ENCODE measurements at regions not wholly inside any gene's neighbourhood (a gene's known extent, or its start where the extent isn't known, plus 50 kb on each side); places are given as distances from the start of the nearest gene placed in this dataset.

DNA sequence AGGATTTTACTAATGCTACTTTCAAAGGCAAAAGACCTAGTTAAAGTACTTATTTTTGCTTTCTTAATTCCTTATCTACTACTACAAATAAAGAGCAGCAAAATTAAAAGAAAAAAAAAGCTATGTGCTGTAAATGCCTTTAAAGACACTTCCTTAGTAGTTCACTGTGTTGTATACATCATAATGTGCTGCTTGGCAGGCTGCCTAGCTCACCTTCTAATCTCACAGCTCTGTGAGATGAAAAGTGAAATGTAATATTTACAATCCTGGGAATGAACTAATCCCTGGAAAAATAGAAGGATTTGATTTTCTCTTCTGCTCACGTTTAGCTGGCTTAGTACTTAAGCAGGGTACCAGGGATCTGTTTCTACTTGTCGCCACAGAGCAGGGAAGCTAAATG lies 184.4 kb upstream of the ALG10B start:
- no peak overlapping the region for H3K27ac ChIP-seq (ENCODE audit: low read depth in 2 of 2, low read length in 1 of 2)
- no peak overlapping the region for H3K4me2 ChIP-seq
- POLR2A ChIA-PET, result no interaction called here
- no peaks in the 10 kb centered on the region for H3K79me2 ChIP-seq (ENCODE audit: insufficient read depth)
- H3K4me3 ChIP-seq (ENCODE audit: low read depth in 2 of 2, low read length in 1 of 2), result no peak overlapping the region
- no peaks in the 10 kb centered on the region for H3K4me1 ChIP-seq (ENCODE audit: control insufficient read depth in 1 of 2, insufficient read depth in 2 of 2, low read depth in 1 of 2, low read length in 1 of 2)
- H3K9me2 ChIP-seq, result no peaks in the 10 kb centered on the region
- WGBS (ENCODE audit: low lambda C conversion rate), result 7% methylated on average over 2 of the region's 2 CpGs
- TF ChIP-seq RXRA (IDR thresholded peaks at IDR 0.05; ENCODE audit: borderline replicate concordance, low read depth) (no peak), SMC3 (IDR thresholded peaks at IDR 0.05; ENCODE audit: low read depth, low read length) (no peak), USF2 (IDR thresholded peaks at IDR 0.05; ENCODE audit: borderline replicate concordance, low read depth, low read length) (no peak), ELF1 (IDR thresholded peaks at IDR 0.05) (no peak), FOXJ3 (CRISPR knock-in tag; IDR thresholded peaks at IDR 0.05) (no peak), TAF1 (IDR thresholded peaks at IDR 0.05; ENCODE audit: borderline replicate concordance, low read depth, low read length) (no peak), GATA2 (CRISPR knock-in tag; IDR thresholded peaks at IDR 0.05) (no peak), RAD21 (IDR thresholded peaks at IDR 0.05; ENCODE audit: low read length) (no peak), CHD2 (IDR thresholded peaks at IDR 0.05; ENCODE audit: low read length, partially characterized antibody) (no peak), TEAD4 (IDR thresholded peaks at IDR 0.05; ENCODE audit: borderline replicate concordance, insufficient read depth) (no peak), EP300 (IDR thresholded peaks at IDR 0.05; ENCODE audit: borderline replicate concordance in 1 of 2, low read depth in 1 of 2, low read length in 1 of 2) (no peak), MXI1 (IDR thresholded peaks at IDR 0.05; ENCODE audit: low read depth, low read length) (no peak), TCF12 (IDR thresholded peaks at IDR 0.05) (no peak), SIN3A (IDR thresholded peaks at IDR 0.05; ENCODE audit: borderline replicate concordance, low read depth, low read length) (no peak), NFIC (IDR thresholded peaks at IDR 0.05; ENCODE audit: borderline replicate concordance) (no peak), YY1 (IDR thresholded peaks at IDR 0.05; ENCODE audit: low read depth) (no peak)
- TF ChIP-seq, protein P1, sequence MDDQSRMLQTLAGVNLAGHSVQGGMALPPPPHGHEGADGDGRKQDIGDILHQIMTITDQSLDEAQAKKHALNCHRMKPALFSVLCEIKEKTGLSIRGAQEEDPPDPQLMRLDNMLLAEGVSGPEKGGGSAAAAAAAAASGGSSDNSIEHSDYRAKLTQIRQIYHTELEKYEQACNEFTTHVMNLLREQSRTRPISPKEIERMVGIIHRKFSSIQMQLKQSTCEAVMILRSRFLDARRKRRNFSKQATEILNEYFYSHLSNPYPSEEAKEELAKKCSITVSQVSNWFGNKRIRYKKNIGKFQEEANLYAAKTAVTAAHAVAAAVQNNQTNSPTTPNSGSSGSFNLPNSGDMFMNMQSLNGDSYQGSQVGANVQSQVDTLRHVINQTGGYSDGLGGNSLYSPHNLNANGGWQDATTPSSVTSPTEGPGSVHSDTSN (IDR thresholded peaks at IDR 0.05), result no peak
- no peak for DNase-seq
- CTCF ChIA-PET, result no interaction called here
- H3F3A ChIP-seq (replicated peaks; ENCODE audit: insufficient read depth), result no peaks in the 10 kb centered on the region
- H4K20me1 ChIP-seq (ENCODE audit: insufficient read depth), result no peaks in the 10 kb centered on the region
- no peak overlapping the region for H3K9ac ChIP-seq
- no peaks in the 10 kb centered on the region for H3K36me3 ChIP-seq (replicated peaks in 1 of 2; ENCODE audit: control insufficient read depth in 1 of 2, insufficient read depth in 2 of 2, low read length in 1 of 2)
- no peaks in the 10 kb centered on the region for H3K9me3 ChIP-seq
- no peak overlapping the region for H2AFZ ChIP-seq (ENCODE audit: low read depth)
- peaks cover 29% of the 10 kb centered on the region; the same call in 1 of the 2 replicates for H3K27me3 ChIP-seq (ENCODE audit: insufficient read depth)

DNA sequence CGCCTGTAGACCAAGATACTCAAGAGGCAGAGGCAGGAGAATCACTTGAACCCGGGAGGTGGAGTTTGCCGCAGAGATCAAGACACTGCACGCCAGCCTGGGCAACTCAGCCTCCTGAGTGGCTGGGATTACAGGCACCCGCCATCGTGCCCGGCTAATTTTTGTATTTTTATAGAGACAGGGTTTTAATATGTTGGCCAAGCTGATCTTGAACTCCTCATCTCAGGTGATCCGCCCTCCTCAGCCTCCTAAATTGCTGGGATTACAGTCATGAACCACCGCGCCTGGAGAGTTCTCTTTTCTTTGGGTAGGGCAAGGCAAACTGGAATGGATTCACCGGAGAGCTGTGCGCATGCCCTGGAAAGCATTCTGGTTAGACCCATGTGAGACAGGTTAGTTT lies 179.3 kb upstream of the ALG10B start:
- no peak for DNase-seq
- Histone ChIP-seq H3K27me3 (ENCODE audit: insufficient read depth) (peaks cover 39% of the 10 kb centered on the region; the same call in 1 of the 2 replicates), H3K36me3 (replicated peaks in 1 of 2; ENCODE audit: control insufficient read depth in 1 of 2, insufficient read depth in 2 of 2, low read length in 1 of 2) (no peaks in the 10 kb centered on the region), H2AFZ (ENCODE audit: low read depth) (no peak overlapping the region), H3K9me3 (no peaks in the 10 kb centered on the region), H3K79me2 (ENCODE audit: insufficient read depth) (no peaks in the 10 kb centered on the region), H3F3A (replicated peaks; ENCODE audit: insufficient read depth) (no peaks in the 10 kb centered on the region), H3K4me2 (no peak overlapping the region), H3K4me1 (ENCODE audit: control insufficient read depth in 1 of 2, insufficient read depth in 2 of 2, low read depth in 1 of 2, low read length in 1 of 2) (peaks cover 0 to 4% of the 10 kb centered on the region in 2 experiments; a peak in 1 of 4 replicates), H3K27ac (ENCODE audit: low read depth in 2 of 2, low read length in 1 of 2) (no peak overlapping the region), H3K9me2 (no peaks in the 10 kb centered on the region), H3K4me3 (ENCODE audit: low read depth in 2 of 2, low read length in 1 of 2) (no peak overlapping the region), H4K20me1 (ENCODE audit: insufficient read depth) (no peaks in the 10 kb centered on the region), H3K9ac (no peak overlapping the region)
- TF ChIP-seq, protein P2, sequence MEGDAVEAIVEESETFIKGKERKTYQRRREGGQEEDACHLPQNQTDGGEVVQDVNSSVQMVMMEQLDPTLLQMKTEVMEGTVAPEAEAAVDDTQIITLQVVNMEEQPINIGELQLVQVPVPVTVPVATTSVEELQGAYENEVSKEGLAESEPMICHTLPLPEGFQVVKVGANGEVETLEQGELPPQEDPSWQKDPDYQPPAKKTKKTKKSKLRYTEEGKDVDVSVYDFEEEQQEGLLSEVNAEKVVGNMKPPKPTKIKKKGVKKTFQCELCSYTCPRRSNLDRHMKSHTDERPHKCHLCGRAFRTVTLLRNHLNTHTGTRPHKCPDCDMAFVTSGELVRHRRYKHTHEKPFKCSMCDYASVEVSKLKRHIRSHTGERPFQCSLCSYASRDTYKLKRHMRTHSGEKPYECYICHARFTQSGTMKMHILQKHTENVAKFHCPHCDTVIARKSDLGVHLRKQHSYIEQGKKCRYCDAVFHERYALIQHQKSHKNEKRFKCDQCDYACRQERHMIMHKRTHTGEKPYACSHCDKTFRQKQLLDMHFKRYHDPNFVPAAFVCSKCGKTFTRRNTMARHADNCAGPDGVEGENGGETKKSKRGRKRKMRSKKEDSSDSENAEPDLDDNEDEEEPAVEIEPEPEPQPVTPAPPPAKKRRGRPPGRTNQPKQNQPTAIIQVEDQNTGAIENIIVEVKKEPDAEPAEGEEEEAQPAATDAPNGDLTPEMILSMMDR (IDR thresholded peaks at IDR 0.05), result no peak
- TF ChIP-seq MXI1 (IDR thresholded peaks at IDR 0.05; ENCODE audit: low read depth, low read length) (no peak), NRF1 (IDR thresholded peaks at IDR 0.05; ENCODE audit: low read depth, low read length) (no peak), GABPA (IDR thresholded peaks at IDR 0.05; ENCODE audit: low read depth) (no peak), FOSL2 (IDR thresholded peaks at IDR 0.05; ENCODE audit: borderline replicate concordance, low read depth) (no peak), EP300 (IDR thresholded peaks at IDR 0.05; ENCODE audit: borderline replicate concordance in 1 of 2, low read depth in 1 of 2, low read length in 1 of 2) (no peak), RAD21 (IDR thresholded peaks at IDR 0.05; ENCODE audit: low read length) (no peak)
- ChIA-PET POLR2A (interaction anchor here (0.9 kb wide), 1 partner anchor 179 kb away, joined by 3 read pairs; the partner anchor contains the start of gene ALG10B), CTCF (interaction anchor here (0.7 to 2.1 kb wide), 2 partner anchors 11 to 179 kb away, joined by 3 to 9 read pairs; partner anchors contain the start of gene ALG10B)
- WGBS (ENCODE audit: low lambda C conversion rate), result 35% methylated on average over 10 of the region's 12 CpGs

Data from SK-N-SH (cell line).